ENCODE measurements at regions not wholly inside any gene's neighbourhood (a gene's known extent, or its start where the extent isn't known, plus 50 kb on each side); places are given as distances from the start of the nearest gene placed in this dataset.
"Not testable (repeated sequence)": the region's sequence is repeated elsewhere in the genome, so short reads cannot be mapped to it uniquely, and the experiment has no call there.

DNA sequence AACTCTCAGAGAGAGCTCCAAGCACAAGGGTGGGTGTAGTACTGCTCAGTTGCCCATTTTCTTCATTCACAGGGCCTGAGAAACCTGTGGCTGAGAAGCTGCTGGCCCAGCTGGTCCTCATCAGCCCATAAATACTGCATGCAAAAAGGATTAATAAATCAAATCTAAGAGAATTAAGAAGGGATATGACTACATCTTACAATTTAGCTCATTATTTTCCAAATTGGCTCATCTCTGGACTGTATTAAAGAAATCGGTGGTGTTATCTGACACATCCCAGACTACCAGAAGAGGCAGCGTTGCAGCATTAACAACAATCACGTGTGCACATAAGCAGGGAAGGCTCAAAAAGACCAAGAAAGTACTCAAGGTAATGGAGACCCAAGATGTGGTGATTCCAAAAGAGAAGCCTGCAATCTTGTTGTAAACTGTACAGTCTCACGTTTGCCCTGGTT lies 90.7 kb downstream of the CD24 start:
- DNase-seq: no peak

DNA sequence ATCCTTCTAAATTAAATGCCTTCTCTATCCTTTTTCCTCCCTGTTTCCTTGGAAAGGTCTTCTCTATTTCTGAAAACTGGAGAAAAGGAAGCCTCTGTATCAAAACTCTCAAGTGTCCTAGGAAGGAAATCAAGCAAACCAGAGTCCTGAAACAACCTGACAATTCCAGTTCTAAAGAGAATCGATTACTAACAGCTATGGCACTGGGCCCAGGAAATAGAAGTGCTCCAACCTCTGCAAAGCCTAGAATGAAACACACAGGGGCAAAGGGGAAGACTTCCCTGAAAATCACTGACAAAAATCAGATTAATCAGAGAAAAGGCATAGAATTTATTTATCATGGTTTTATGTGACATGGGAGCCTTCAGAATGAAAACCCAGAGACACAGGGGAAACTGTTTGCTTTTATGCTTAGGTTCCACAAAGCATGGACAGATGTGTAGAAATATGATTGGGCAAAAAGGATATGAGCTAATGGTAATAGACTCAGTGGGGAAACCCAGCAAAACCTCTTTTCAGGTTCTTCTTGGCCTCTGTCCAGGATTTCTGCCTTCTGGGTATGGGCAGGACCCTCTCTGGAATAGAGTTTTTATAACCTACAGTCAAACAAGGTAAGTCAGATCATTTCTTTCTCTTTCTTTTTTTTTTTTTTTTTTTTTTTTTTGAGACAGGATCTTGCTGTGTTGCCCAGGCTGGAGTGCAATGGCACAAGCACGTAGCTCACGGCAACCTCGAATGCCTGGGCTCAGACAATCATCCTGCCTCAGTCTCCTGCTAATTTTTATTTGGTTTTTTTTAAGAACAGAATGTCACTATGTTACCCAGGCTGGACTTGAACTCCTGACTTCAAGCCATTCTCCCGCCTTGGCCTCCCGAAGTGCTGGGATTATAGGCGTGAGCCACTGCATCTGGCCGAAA lies 91.7 kb downstream of the CD24 start:
- no peak for DNase-seq

DNA sequence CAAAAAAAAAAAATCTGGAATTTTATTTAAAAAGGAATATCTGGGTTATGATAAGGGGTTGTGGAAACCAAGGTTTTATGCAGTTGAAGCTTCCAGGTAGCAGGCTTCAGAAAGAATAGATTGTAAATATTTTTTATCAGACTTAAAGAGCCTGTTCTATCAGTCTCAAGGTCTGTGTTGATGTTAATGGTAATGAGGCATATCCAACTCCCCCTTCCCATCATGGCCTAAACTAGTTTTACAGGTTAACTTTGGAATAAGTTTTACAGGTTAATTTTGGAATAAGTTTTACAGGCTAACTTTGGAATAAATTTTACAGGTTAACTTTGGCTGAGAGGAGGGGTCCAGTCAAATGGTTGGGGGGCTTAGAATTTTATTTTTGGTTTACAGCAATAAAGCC lies 92.4 kb downstream of the CD24 start:
- DNase-seq: no peak

DNA sequence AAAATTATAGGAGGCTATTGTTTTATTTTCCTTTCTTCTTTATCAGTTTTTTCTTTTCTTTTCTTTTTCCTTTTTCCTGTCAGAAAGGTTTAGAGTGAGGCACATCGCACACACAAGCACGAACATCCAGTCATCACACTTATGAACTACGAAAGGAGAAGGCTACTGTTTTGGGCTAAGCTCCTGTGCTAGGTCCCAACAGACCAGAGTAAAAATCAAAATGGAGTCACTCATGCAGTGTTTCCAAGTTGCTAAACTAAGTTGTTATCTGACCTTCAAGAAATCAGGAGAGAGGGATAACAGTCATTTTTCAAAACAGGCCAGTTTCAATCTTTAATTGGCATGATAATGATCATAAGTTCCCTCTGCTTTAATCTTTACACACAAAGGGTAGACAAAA lies 93.6 kb downstream of the CD24 start:
- no peak for DNase-seq

DNA sequence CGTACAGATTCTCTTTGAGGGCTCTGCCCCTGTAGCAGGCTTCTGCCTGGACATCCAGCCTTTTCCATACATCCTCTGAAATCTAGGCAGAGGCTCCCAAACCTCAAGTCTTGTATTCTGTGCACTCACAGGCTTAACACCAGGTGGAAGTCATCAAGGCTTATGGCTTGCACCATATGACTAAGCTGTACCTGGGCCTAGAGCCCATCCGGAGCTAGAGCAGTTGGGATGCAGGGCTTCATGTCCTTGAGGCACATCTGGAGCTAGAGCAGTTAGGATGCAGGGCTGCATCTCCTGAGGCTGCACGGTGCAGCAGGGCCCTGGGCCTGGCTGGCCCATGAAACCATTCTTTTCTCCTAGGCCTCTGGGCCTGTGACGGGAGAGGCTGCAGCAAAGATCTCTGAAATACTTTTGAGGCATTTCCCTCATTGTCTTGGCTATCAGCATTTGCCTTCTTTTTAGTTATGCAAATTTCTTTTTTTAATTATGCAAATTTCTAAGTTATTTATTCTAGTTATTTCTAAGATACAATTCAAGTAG lies 98.7 kb downstream of the CD24 start:
- no peak for DNase-seq

DNA sequence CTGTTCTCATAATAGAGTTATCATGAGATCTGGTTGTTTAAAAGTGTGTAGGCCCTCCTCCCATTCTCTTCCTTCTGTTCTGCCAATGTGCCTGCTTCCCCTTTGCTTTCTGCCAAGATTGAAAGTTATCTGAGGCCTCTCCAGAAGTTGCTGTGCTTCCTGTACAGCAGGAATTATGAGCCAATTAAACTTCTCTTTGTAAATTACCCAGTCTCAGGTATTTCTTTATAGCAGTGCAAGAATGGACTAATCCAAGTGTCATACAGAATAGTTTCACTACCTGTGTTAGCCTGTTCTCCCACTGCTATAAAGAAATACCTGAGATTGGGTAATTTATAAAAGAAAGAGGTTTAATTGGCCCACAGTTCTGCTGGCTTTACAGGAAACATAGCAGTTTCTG lies 100.0 kb downstream of the CD24 start:
- DNase-seq: no peak

DNA sequence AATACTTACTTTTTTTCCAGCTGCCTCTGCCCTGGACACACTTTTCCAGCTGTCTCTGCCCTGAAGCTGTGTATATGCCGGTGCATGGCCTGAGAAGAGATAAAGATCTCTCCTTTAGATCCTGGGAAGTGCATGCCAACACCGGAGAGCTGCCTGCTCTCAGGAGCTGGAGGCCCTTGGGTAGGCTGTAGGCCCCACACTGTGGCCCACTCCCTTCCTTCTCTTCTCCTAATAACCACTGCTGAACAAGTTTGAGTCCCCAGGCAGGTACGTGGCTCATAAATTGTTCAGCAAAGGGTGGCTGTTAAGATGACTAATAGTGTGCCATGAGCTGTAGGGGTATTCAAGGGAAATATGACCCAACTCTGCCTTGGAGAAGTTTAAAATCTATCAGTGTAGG lies 102.5 kb downstream of the CD24 start:
- no peak for DNase-seq

DNA sequence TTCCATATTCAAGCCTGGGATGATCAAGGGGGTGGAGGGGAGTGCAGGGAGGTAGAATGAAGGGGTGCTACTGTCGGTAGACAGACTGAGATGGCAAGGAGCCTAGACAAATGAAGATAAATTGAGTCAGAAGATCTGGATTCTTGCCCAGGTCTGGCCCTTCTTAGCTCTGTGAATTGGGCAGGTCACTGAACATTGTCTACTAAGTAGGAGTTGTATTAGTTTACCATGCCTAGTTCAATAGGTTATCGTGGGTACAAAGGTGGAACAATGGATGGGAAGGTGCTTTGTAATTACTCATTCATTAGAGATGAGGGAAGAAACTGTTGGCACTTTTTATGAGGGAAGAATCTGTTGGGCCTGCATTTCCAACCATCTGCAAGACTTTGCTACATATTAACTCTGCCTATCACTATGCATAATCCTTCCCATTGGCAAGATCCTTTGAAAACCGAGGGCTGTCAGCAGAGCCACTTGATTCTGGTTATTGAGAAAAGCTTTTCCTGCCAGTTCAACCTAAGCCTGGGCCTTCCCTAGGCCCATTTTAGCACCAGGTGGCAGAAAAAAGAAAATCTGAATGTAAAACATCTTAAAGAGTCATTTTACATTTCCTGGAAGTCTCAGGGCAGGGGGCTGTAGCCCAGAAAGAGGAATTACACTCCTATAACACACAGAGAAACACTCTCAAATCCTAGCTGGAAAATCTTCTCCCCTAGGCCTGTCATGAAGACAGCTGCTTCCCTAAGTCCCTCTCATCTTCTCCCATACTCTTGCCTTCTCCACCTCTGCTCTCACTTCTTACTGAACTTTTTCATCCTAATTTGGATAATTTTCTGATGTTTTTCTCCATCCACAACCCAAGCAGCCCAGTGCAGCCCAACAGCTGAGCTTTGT lies 103.5 kb downstream of the CD24 start:
- no peak for DNase-seq

DNA sequence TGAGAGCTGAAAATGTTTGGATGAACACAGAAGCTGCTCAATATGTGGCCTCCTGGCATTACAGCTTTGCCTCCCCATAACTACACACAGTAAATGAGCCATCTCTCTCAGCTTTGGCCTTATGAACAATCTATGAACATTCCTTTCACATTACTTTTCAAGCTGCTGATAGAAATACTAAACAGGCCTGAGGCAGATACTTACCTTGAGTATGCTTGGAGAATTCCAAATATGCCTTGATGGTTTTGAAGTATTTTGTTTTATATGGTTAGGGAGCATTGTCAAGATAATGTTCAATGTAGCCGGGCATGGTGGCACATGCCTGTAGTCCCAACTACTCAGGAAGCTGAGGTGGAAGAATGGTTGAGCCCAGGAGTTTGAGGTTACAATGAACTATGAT lies 104.5 kb downstream of the CD24 start:
- DNase-seq: no peak

DNA sequence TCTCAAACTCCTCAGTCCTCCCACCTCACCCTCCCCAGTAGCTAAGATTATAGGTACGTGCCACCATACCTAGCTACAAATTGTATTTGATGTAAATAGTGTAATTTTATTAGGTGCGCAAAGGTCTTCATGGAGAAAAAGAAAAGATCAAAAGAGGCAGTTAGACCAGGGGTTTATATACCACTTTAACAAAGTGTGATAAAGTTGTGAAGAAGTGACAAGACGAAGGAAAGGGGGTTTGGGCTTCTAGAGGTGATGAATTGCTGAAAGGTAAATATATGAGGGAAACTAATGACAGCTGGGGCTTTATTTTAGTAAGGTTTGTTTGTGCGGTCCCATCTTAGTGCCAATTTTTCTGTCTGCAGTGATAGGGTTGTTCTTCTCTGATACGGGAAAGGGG lies 105.3 kb downstream of the CD24 start:
- no peak for DNase-seq

DNA sequence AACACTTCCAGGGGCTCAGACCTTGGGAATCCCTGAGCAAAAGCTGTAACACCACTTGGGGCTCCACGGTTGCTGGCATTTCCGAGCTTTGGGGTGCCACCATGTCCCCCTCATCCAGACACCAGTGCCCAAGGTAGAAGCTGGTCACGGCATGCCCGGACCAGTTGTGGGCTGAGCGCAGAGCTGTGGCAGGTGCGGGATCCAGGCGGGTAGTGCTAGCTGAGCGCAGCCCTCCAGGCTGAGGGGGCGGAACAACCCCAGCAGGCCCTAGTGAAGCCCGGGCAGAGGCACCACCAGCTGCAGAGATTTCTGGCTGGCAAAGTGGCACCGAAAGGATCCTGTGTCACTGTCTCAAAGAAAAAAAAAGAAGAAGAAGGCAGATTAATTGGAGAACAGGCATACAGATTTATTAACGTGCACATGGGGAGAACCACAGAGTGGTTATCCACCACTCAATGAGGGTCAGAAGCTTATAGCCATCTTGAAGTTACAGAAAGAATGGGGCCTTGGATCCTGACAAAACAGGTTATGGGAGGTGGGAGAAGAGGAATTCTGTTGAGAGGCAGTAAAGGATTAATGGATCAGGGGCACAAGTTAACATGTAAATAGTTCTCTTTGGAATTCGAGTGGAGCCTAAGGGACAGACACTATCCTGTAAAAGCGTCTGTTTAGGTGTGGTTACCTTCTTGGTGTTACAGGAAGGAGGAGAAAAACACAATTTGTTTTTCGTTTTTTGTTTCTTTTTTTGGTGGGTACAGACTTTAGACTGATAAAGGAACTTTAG lies 107.5 kb downstream of the CD24 start:
- DNase-seq: no peak

DNA sequence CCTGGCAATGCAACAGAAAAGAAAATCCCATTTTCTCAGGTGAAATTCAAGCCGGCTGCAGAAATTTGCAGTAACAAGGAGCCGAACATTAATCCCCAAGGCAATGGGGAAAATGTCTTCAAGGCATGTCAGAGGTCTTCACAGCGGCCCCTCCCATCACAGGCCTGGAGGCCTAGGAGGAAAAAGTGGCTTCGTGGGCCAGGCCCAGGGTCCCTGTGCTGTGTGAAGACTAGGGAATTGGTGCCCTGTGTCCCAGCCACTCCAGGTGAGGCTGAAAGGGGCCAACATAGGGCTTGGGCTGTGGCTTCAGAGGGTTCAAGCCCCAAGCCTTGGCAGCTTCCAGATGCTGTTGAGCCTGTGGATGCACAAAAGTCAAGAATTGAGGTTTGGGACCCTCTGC lies 111.7 kb downstream of the CD24 start:
- DNase-seq: no peak

DNA sequence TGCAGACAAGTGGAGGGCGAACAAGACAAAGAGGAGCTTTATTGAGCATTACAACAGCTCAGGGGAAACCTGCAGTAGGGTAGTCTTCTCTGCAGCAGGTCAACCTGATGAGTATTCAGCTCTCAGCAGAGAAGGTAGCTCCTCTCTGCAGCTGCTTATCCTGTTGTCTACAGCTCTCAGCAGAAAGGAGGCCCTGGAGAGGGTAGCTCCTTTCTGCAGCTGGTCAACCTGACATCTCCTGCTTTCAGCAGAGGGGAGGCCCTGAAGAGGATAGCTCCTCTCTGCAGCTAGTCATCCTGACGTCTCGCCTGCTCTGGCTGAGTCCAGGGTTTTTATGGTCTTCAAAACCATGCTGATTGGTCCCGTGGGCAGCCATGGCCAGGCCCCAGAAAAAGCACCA lies 113.6 kb downstream of the CD24 start:
- no peak for DNase-seq

DNA sequence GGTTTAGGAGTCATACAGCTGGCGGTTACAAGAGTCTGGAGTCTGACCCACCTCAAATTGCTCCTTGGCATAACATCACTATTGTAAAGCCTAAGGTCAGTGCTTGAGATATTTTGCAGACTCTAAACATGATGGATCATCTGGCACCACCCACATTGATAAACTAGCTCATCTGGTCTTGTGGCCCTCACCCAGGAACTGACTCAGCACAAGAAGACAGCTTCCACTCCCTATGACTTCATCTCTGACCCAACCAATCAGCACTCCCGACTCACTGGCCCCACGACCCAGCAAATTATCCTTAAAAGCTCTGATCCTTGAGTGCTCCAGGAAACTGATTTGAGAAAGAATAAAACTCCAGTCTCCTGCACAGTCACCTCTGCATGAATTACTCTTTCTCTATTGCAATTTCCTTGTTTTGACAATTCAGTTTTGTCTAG lies 115.9 kb downstream of the CD24 start:
- DNase-seq: no peak

DNA sequence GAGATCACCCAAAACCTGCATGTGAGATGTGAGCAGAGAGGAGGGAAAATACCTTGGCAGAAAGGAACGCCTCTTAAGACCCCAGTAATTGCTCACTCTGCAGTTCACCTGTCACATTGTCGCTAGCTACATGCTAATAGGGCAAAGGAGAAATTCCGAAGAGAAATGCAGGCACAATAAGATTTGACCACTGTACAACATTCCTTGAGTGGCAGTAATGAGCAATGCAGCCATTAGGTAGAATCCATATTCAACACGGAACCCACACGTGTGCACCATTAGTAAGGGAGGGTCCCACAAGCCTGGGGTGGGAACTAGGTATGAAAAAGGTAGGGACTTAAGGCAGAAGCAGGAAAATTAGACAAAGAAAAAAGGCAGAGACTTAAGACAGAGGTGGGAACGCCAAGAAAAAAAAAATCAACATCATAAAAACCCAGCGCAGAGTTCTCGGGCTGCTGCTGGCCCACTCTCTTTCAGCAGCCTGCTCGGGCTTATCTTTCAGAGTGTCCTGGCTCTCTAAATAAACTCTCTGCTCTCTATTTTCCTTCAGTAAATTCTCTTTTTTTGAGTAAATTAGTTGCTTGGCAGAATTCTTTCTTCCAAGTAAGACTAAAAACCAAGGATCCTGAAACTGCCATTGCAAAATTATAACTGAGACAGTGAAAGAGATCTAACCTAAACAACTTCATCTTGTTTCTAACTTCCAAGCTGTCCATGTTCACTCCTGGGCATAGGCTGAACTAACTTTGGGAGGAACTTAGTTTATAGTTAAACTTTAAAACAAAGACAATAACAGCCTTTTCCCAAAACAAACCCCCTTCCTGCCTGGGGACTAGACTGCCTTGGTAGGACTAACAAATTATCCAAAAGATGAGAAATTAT lies 116.5 kb downstream of the CD24 start:
- DNase-seq: no peak

DNA sequence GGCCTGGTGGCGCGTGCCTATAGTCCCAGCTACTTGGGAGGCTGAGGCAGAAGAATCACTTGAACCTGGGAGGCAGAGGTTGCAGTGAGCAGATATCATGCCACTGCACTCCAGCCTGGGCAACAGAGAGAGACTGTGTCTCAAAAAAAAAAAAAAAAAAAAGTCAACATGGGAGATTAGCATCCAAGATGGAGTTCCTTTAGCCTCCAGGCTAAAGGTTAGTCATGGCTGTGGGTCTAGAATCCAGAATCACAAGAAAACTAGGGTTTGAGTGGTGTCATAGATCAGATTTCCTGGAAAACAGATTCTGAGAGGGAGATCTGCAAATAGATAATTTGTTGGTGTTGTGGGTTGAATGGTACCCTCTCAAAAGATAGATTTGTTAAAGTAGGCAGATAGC lies 117.2 kb downstream of the CD24 start:
- DNase-seq: not testable (repeated sequence)

DNA sequence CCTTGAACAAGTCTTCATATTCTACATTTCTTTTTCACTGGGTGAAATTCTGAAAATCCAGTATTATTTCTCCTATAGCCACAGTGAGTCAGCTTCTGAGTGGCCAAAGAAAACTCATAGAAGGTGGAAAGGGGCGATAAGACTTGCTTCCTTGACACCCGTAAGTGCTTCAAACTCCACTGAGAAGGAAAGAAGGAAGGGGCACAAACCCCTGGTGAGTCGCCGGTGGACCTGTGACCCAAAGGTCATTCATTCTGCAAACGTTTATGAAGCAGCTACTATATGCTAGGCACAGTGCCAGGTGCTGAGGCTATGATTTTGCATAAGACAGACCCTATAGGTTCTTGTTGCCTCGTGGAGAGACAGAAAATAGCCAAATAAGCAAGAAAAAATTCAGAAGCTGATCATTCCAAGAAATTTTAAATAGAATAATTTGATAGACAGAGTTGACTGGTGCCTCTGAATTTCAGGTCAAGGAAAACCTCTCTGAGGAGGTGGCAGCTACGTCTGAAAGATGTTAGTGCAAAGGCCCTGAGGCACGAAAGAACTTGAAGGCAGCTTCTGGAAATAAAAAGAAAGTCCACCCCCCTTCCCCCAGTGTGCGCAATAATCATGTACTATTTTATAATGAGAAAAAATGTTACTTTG lies 118.2 kb downstream of the CD24 start:
- DNase-seq: no peak

DNA sequence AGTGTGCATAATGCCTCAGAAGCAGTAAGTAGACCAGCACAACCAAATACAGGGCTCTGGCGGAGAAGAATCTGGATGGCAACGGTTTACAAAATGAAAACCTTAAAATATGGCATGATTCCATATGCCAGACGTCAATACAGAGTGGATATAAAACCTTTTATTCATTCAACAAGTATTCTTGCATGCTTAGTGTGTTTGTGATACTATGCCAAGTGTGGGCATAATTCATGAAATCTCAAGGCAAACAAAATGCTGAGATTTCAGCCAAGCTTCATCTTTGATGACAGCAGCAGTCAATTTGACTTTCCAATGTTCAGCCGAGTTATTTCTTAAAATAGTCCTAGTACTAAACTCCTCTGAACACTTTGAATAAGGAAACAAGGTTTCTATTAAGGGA lies 119.4 kb downstream of the CD24 start:
- peak in 1 of 2 experiments; percentile 0 for DNase-seq

DNA sequence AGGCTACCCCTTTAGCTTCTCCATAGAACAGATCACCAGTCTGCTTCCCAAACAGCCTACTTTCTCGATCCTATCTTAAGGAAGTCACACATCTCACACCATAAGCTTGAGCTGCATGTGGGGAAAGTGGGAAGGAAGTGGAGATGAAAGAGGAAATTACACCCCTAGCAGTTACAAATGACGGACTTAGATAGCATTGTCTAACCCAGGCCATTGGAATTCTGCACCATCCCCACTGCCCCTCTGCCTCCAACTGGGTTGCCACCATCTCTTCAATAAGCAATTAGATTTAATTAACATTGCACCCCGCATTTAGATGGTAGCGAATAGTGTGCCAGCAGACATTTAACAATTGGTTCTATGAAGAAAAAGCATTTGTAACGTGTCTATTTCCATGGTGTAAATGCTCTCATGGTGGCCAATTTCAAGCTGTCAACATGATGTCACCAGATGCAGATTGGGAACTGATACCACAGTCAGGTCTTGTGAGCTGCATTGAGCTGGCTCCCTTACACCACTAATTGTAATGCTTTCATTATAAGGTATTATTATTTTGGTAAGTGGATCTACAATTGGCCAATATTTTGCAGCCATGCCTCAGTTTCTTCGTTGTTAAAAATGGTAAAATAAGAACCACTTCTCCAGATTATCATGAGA lies 124.7 kb downstream of the CD24 start:
- no peak for DNase-seq

DNA sequence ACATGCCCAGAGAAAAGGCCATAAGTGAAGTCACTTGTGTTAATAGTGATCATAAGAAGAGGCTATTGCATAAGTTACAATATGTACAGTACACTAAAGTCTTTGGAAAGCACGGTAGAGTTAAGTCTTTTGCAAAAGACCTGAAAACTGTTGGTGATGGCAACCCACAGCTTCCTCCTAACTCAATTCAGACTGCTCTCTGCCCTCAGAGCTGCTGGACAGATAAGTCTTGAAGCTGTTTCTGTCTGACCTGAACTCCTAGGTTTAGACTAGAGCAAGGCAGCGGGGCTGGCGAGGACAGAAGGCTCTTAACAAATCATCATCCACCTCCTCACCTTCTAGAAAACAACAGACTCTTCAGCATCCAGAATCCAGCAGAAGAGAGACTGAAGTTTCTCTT lies 125.4 kb downstream of the CD24 start:
- no peak for DNase-seq

DNA sequence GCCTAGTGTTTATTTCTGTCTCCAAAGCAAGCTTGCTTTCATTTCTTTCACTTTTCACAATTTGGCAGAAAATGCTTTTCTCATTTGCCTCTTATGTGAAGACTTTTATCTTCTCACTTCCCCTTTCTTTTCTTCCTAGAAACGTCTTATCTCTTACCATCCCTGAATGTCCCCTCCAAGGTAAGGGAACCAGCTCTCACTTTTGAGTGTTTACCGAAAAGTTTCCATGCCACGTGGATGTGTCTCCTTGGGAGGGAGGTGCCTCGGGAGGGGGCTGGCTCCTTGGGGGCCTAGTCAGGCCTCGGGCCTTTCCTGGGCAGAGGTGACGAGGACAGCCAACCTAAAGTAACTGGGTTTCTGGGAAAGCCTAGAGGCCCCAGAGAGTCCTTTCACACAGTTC lies 127.4 kb downstream of the CD24 start:
- no peak for DNase-seq

All from NCI-H446 (cell line).